ENCODE measurements at regions not wholly inside any gene's neighbourhood (a gene's known extent, or its start where the extent isn't known, plus 50 kb on each side); places are given as distances from the start of the nearest gene placed in this dataset.

DNA sequence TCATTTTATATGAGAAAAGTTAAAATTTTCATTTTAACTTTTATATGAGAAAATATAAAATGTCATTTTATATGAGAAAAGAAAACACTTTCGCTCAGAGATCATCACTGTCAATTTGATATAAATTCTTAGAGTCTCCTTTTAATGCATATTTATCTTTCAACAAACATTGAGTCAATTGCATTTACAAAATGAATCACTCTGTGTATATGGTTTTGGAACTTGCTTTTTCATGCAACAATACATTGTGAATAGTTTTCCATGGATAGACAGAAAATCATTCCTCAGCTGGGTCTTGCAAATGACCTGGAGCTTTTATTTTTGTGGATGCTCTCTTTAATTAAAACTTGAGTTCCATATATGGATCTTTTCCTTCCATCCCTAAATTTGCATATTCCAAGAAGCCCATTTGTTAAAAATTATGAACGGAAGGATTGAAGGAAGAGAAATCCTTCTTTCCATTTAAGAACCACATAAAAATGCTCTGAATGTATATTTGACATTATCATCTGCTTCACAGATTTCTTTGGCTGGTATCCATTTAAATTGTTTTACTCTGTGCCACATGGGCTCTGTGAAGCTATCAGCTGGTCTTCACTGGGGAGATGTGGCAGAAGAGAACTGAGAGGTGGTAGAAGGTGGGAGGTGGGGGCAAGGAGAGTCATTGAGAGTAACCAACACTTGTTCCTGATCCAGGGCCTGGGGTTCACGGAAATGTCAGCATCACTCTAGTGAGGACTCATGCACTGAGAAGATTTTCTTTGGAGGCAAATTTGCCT is 104.1 kb downstream of the QPCT start:
- Mint-ChIP-seq H3K36me3 (no peaks in the 10 kb centered on the region), H3K9me3 (peaks cover 0 to 2% (median 0%) of the 10 kb centered on the region in 8 donors), H3K4me3 (no peak overlapping the region), H3K4me1 (peaks cover 15 to 21% (median 19%) of the 10 kb centered on the region in 4 donors), H3K27ac (no peak overlapping the region), H3K27me3 (peaks cover 0 to 3% of the 10 kb centered on the region in 2 donors)
- no peaks in the 10 kb centered on the region for H3K9me3 ChIP-seq (ENCODE audit: control insufficient read depth in 1 of 2, low read length in 2 of 2)
- H3K27ac ChIP-seq (ENCODE audit: low read depth, low read length): no peak overlapping the region
- intact Hi-C loops (cut with micrococcal nuclease): no loop called here
- ChIA-PET CTCF (ENCODE audit: partially characterized antibody) (no interaction called here), POLR2A (ENCODE audit: partially characterized antibody) (interaction anchor here (1.2 kb wide), 1 partner anchor 13 kb away, joined by 3 read pairs; no protein-coding TSS in a partner anchor)
- peaks cover 23% of the 10 kb centered on the region for H3K4me1 ChIP-seq (ENCODE audit: insufficient read depth, low read length)
- H3K36me3 ChIP-seq (ENCODE audit: insufficient read depth, low read length): no peaks in the 10 kb centered on the region
- H3K4me3 ChIP-seq (ENCODE audit: low read length in 2 of 2): no peak overlapping the region
- DNase-seq: no peak
- no peaks in the 10 kb centered on the region for H3K27me3 ChIP-seq (ENCODE audit: insufficient read depth, low read length)

DNA sequence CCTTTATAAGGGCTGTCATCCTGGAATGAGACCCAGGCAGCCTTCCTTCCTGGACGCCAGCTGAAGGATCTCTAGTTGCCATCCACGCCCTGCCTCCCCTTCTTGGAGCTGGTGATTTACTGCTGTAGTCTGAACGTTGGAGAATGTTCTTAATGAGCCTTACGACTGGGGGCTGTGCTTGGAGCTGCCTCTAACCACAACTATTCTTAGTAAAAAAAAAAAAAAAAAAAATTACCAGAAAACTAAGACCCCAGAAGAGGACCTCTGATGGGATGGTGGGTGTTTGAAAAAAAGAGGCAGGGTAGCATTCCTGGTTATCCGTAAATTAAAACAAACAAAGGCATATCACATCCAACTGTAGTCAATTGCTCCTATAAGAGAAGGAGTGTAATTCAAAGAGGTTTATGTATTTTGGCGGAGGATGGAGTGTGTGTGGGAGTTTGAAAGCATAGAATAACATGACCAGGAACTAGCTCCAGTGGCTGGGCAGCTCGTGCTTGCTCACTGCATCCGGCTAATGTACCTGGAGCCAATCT is 105.4 kb downstream of the QPCT start:
- no peak overlapping the region for H3K27ac ChIP-seq (ENCODE audit: low read depth, low read length)
- H3K4me1 ChIP-seq (ENCODE audit: insufficient read depth, low read length): peaks cover 30% of the 10 kb centered on the region
- Mint-ChIP-seq H3K4me3 (no peak overlapping the region), H3K36me3 (no peaks in the 10 kb centered on the region), H3K9me3 (peaks cover 0 to 2% (median 0%) of the 10 kb centered on the region in 8 donors), H3K4me1 (peaks cover 16 to 23% (median 21%) of the 10 kb centered on the region in 4 donors), H3K27ac (no peak overlapping the region), H3K27me3 (peaks cover 0 to 3% of the 10 kb centered on the region in 2 donors)
- no peak for DNase-seq
- no peaks in the 10 kb centered on the region for H3K27me3 ChIP-seq (ENCODE audit: insufficient read depth, low read length)
- H3K4me3 ChIP-seq (ENCODE audit: low read length in 2 of 2): no peak overlapping the region
- ChIA-PET POLR2A (ENCODE audit: partially characterized antibody) (no interaction called here), CTCF (ENCODE audit: partially characterized antibody) (interaction anchor here (1.2 kb wide), 1 partner anchor 428 kb away, joined by 3 read pairs; no protein-coding TSS in a partner anchor)
- no peaks in the 10 kb centered on the region for H3K9me3 ChIP-seq (ENCODE audit: control insufficient read depth in 1 of 2, low read length in 2 of 2)
- intact Hi-C loops (cut with micrococcal nuclease): no loop called here
- no peaks in the 10 kb centered on the region for H3K36me3 ChIP-seq (ENCODE audit: insufficient read depth, low read length)

DNA sequence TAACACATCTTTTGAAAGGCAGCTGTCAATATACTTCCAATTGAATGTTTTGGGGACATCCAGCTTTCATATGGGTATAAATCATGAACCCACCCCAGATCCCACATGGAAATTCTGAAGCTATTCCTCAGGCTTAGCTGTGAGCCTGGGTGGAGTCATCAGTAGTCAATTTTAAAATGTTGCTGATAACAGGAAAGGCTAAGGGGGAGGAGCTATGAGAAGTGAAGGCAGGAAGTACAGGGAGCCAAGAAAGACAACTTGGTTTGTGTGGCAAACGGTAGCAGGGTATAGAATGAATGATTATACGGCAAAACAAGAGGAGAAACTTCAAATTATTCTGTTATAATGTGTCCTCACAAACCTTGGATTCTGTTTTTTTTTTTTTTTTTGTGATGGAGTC is 108.6 kb downstream of the QPCT start:
- peak in 4 of 5 donors; percentile 14 to 33 (median 22) for DNase-seq
- peak overlapping the region in 5 of 7 donors; percentile 18 to 77 (median 44) for H3K27ac Mint-ChIP-seq

DNA sequence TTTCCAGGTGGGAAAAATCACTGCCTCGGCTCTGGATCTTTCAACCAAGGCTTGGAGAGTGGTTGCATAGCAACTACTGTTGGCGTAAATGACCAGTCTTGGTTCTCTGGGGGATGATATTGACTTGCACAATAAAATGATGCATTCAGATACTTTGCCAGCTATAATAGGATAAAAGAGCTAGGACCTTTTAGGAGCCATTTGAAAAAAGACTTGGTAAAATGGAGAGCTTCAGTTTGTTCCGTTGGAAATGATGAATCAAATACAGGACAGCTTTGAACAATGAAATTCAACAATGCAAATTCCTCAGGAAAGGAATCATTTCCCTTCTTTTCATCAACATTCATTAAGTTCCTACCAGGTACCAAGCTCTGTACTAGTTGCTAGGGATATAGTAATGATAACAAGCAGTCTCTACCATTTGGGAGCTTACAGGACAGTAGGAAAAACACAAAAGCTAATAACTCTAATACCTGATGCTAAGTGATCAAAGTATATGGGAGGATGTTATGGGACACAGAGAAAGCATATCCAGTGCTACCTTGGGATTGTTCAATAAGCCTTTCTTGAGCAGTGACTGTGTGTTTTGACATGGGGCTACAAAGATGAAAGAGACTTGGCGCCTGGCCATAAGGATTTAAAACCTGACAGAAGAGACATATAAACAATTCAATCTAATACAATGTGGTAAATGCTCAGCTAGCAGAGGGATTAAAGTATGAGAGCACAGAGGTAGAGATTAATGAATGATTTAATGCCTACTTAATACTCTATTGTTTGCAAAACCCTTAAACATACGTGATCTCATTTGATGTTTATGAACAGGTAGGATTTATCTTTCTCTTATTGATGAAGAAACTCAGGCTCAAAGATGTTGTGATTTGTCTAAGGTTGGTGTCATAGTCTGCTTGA is 110.7 kb downstream of the QPCT start:
- Histone ChIP-seq H3K27ac (ENCODE audit: low read depth, low read length) (no peak overlapping the region), H3K4me3 (ENCODE audit: low read length in 2 of 2) (no peak overlapping the region), H3K27me3 (ENCODE audit: insufficient read depth, low read length) (no peaks in the 10 kb centered on the region), H3K9me3 (ENCODE audit: control insufficient read depth in 1 of 2, low read length in 2 of 2) (no peaks in the 10 kb centered on the region), H3K36me3 (ENCODE audit: insufficient read depth, low read length) (no peaks in the 10 kb centered on the region), H3K4me1 (ENCODE audit: insufficient read depth, low read length) (peaks cover 82% of the 10 kb centered on the region)
- ChIA-PET POLR2A (ENCODE audit: partially characterized antibody) (interaction anchor here (0.9 to 1.8 kb wide), 5 partner anchors 9 to 378 kb away, joined by 3 to 6 read pairs (median 4); no protein-coding TSS in a partner anchor), CTCF (ENCODE audit: partially characterized antibody) (interaction anchor here (1.2 to 2.4 kb wide), 6 partner anchors 8 to 378 kb away, joined by 3 to 14 read pairs (median 5); no protein-coding TSS in a partner anchor)
- Mint-ChIP-seq H3K36me3 (no peaks in the 10 kb centered on the region), H3K4me1 (peaks cover 58 to 75% (median 69%) of the 10 kb centered on the region in 4 donors), H3K27ac (peak overlapping the region in 6 of 7 donors; percentile 2 to 84 (median 12)), H3K9me3 (peaks cover 0 to 2% (median 0%) of the 10 kb centered on the region in 8 donors), H3K27me3 (no peaks in the 10 kb centered on the region), H3K4me3 (peak overlapping the region in 2 of 8 donors; percentile 21 to 83)
- no peak for DNase-seq
- intact Hi-C loops (cut with micrococcal nuclease): no loop called here

More for the DNA sequence above, 108.6 kb downstream of the QPCT start:
- H3K9me3 Mint-ChIP-seq: peaks cover 0 to 2% (median 0%) of the 10 kb centered on the region in 8 donors
- H3K4me1 ChIP-seq (ENCODE audit: insufficient read depth, low read length): peaks cover 62% of the 10 kb centered on the region
- H3K36me3 ChIP-seq (ENCODE audit: insufficient read depth, low read length): no peaks in the 10 kb centered on the region
- no peaks in the 10 kb centered on the region for H3K9me3 ChIP-seq (ENCODE audit: control insufficient read depth in 1 of 2, low read length in 2 of 2)
- H3K36me3 Mint-ChIP-seq: no peaks in the 10 kb centered on the region
- POLR2A ChIA-PET (ENCODE audit: partially characterized antibody): interaction anchor here (0.8 to 2.0 kb wide), 7 partner anchors 14 to 217 kb away, joined by 3 to 5 read pairs (median 4); no protein-coding TSS in a partner anchor
- intact Hi-C loops (cut with micrococcal nuclease): no loop called here
- H3K27me3 ChIP-seq (ENCODE audit: insufficient read depth, low read length): no peaks in the 10 kb centered on the region
- peaks cover 42 to 55% (median 51%) of the 10 kb centered on the region in 4 donors for H3K4me1 Mint-ChIP-seq
- no peak overlapping the region for H3K27ac ChIP-seq (ENCODE audit: low read depth, low read length)
- H3K27me3 Mint-ChIP-seq: no peaks in the 10 kb centered on the region
- peak overlapping the region; percentile 5 to 80 (median 70) for H3K4me3 Mint-ChIP-seq
- H3K4me3 ChIP-seq (ENCODE audit: low read length in 2 of 2): peak overlapping the region in 1 of 2 donors; percentile 7
- CTCF ChIA-PET (ENCODE audit: partially characterized antibody): interaction anchor here (0.6 to 2.2 kb wide), 7 partner anchors 10 to 424 kb away, joined by 3 to 8 read pairs (median 4); no protein-coding TSS in a partner anchor

DNA sequence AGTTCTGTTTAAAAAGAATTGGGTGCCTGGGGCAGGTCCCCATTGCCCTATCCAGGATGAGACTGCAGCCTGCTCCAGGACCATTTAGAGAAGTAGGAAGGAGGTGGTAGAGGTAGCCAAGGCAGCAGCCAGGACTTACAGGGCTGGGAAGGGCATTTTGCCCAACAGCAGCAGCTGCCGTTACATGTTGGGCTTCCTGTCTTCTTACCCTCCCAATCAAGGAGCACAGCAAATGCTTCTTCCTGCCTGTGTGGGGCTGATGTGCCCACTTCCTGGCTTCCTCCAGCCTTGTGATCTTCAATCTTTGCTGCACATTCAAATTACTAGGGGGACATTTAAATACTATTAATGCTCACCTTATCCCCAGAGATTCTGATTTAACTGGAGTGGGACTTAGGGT is 112.0 kb downstream of the QPCT start:
- Histone ChIP-seq H3K4me3 (ENCODE audit: low read length in 2 of 2) (no peak overlapping the region), H3K36me3 (ENCODE audit: insufficient read depth, low read length) (no peaks in the 10 kb centered on the region), H3K4me1 (ENCODE audit: insufficient read depth, low read length) (peaks cover 89% of the 10 kb centered on the region), H3K9me3 (ENCODE audit: control insufficient read depth in 1 of 2, low read length in 2 of 2) (no peaks in the 10 kb centered on the region), H3K27me3 (ENCODE audit: insufficient read depth, low read length) (no peaks in the 10 kb centered on the region), H3K27ac (ENCODE audit: low read depth, low read length) (peak overlapping the region; percentile 43)
- Mint-ChIP-seq H3K36me3 (no peaks in the 10 kb centered on the region), H3K27ac (peak overlapping the region; percentile 72 to 90 (median 84)), H3K4me1 (peaks cover 65 to 82% (median 76%) of the 10 kb centered on the region in 4 donors), H3K4me3 (peak overlapping the region in 7 of 8 donors; percentile 43 to 83 (median 63)), H3K9me3 (peaks cover 0 to 2% (median 0%) of the 10 kb centered on the region in 8 donors), H3K27me3 (no peaks in the 10 kb centered on the region)
- intact Hi-C loops (cut with micrococcal nuclease): no loop called here
- peak; percentile 50 to 65 (median 60) for DNase-seq
- POLR2A ChIA-PET (ENCODE audit: partially characterized antibody): interaction anchor here (0.8 to 2.1 kb wide), 13 partner anchors 10 to 1295 kb away, joined by 3 to 17 read pairs (median 5); partner anchors contain the start of genes CDC42EP3 and SRSF7
- CTCF ChIA-PET (ENCODE audit: partially characterized antibody): interaction anchor here (1.2 to 2.4 kb wide), 4 partner anchors 11 to 377 kb away, joined by 5 to 14 read pairs (median 6); no protein-coding TSS in a partner anchor

DNA sequence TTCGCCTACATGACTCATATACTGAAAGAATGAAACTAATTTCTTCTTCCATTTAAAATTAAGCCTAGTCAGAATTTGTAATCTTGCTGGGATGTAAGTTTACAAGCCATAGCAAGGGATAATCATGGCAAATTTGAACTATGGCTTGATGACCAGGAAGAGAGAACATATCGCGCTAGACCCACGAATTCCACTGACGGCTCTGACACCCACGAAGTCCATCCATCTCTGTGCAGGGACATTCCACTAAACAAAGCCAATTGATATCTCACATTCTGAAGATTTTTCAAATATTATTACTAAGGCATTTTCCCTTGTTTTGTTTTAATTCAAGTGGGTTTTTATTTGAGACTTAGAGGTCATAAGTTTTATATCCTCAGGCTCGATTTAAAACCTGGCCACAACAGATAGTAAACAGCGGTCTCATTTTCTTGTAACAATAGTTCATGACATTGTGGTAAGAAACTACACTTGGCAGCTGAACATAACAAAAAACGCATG is 113.0 kb downstream of the QPCT start:
- no peaks in the 10 kb centered on the region for H3K9me3 ChIP-seq (ENCODE audit: control insufficient read depth in 1 of 2, low read length in 2 of 2)
- H3K4me3 ChIP-seq (ENCODE audit: low read length in 2 of 2): no peak overlapping the region
- no peaks in the 10 kb centered on the region for H3K36me3 ChIP-seq (ENCODE audit: insufficient read depth, low read length)
- ChIA-PET POLR2A (ENCODE audit: partially characterized antibody) (interaction anchor here (1.2 to 2.1 kb wide), 3 partner anchors 66 to 213 kb away, joined by 3 to 17 read pairs (median 14); partner anchors contain the start of gene CDC42EP3), CTCF (ENCODE audit: partially characterized antibody) (no interaction called here)
- H3K4me1 ChIP-seq (ENCODE audit: insufficient read depth, low read length): peaks cover 82% of the 10 kb centered on the region
- H3K4me3 Mint-ChIP-seq: peak overlapping the region in 2 of 8 donors; percentile 64 to 83
- H3K4me1 Mint-ChIP-seq: peaks cover 62 to 78% (median 72%) of the 10 kb centered on the region in 4 donors
- H3K9me3 Mint-ChIP-seq: peaks cover 0 to 2% (median 0%) of the 10 kb centered on the region in 8 donors
- no peaks in the 10 kb centered on the region for H3K27me3 Mint-ChIP-seq
- peak overlapping the region in 5 of 7 donors; percentile 38 to 90 (median 84) for H3K27ac Mint-ChIP-seq
- no peak for DNase-seq
- no peaks in the 10 kb centered on the region for H3K27me3 ChIP-seq (ENCODE audit: insufficient read depth, low read length)
- no peak overlapping the region for H3K27ac ChIP-seq (ENCODE audit: low read depth, low read length)
- H3K36me3 Mint-ChIP-seq: no peaks in the 10 kb centered on the region
- intact Hi-C loops (cut with micrococcal nuclease): no loop called here

All from CD4-positive, alpha-beta memory T cell (primary cell).